Activated CD8-positive, alpha-beta T cell treated with anti-CD3 and anti-CD28 coated beads, Interleukin-2, amount 10 ng/mL, durations not matched to agents 7 days and 5 days (primary cell): ENCODE measurements at regions not wholly inside any gene's neighbourhood (a gene's known extent, or its start where the extent isn't known, plus 50 kb on each side); places are given as distances from the start of the nearest gene placed in this dataset.

Experiments used
- ATAC-seq: fragments of 150-1000 bp; cut with Tn5 transposase; one replicate; pipeline ENCODE4 v1.10.0; 2021; ENCODE audit warnings: moderate library complexity
- CTCF ChIA-PET: fragments of 350-600 bp; sonication (Branson Sonifier 250); formaldehyde crosslinking; loops from one replicate; lab custom pipeline; 2021; ENCODE audit warnings: antibody characterized with exemption; lab: Charles Lee
- POLR2A ChIA-PET: fragments of 350-600 bp; sonication (Branson Sonifier 250); formaldehyde crosslinking; loops from one replicate; lab custom pipeline; 2021; ENCODE audit warnings: antibody characterized with exemption; lab: Charles Lee
- DNase-seq: peaks from one replicate; pipeline ENCODE4 v3.0.0-alpha.2; 2020
- H3K27ac Mint-ChIP-seq: one replicate; pipeline ENCODE4 v1.8.0; 2021; ENCODE audit warnings: mild to moderate bottlenecking, mixed read lengths
- H3K27me3 Mint-ChIP-seq: one replicate; pipeline ENCODE4 v1.8.0; 2021; ENCODE audit warnings: low read depth, mixed read lengths
- H3K36me3 Mint-ChIP-seq: one replicate; pipeline ENCODE4 v1.8.0; 2021; ENCODE audit warnings: low read depth, mixed read lengths
- H3K4me1 Mint-ChIP-seq: one replicate; pipeline ENCODE4 v1.8.0; 2021; ENCODE audit warnings: low read depth, mixed read lengths
- H3K4me3 Mint-ChIP-seq: one replicate; pipeline ENCODE4 v1.8.0; 2021; ENCODE audit warnings: mild to moderate bottlenecking, mixed read lengths
- H3K9me3 Mint-ChIP-seq: one replicate; pipeline ENCODE4 v1.8.0; 2022; ENCODE audit warnings: mixed read lengths; ENCODE audit not compliant: insufficient read depth

GRCh38 chr6:91042656-91043055 lies 455.8 kb upstream of the MAP3K7 start:
- Mint-ChIP-seq H3K27ac (no peak overlapping the region), H3K4me1 (no peaks in the 10 kb centered on the region), H3K9me3 (no peaks in the 10 kb centered on the region), H3K36me3 (no peaks in the 10 kb centered on the region), H3K4me3 (no peak overlapping the region), H3K27me3 (no peaks in the 10 kb centered on the region)
- CTCF ChIA-PET, result no interaction called here
- no peak for ATAC-seq
- POLR2A ChIA-PET, result no interaction called here
- DNase-seq, result no peak

GRCh38 chr6:91033964-91034363 lies 447.1 kb upstream of the MAP3K7 start:
- H3K9me3 Mint-ChIP-seq, result no peaks in the 10 kb centered on the region
- H3K36me3 Mint-ChIP-seq, result no peaks in the 10 kb centered on the region
- H3K4me1 Mint-ChIP-seq, result no peaks in the 10 kb centered on the region
- CTCF ChIA-PET, result no interaction called here
- ATAC-seq, result no peak
- POLR2A ChIA-PET, result no interaction called here
- no peak overlapping the region for H3K27ac Mint-ChIP-seq
- DNase-seq, result no peak
- H3K4me3 Mint-ChIP-seq, result no peak overlapping the region
- no peaks in the 10 kb centered on the region for H3K27me3 Mint-ChIP-seq

GRCh38 chr6:91031581-91031980 lies 444.7 kb upstream of the MAP3K7 start:
- ChIA-PET POLR2A (no interaction called here), CTCF (no interaction called here)
- Mint-ChIP-seq H3K27ac (no peak overlapping the region), H3K9me3 (no peaks in the 10 kb centered on the region), H3K27me3 (peaks cover 2% of the 10 kb centered on the region), H3K4me1 (no peaks in the 10 kb centered on the region), H3K36me3 (no peaks in the 10 kb centered on the region), H3K4me3 (no peak overlapping the region)
- ATAC-seq (no peak), DNase-seq (no peak)

- DNase-seq (no peak), ATAC-seq (no peak)
- Mint-ChIP-seq H3K9me3 (no peaks in the 10 kb centered on the region), H3K27me3 (peaks cover 2% of the 10 kb centered on the region), H3K4me3 (no peak overlapping the region), H3K36me3 (no peaks in the 10 kb centered on the region), H3K27ac (no peak overlapping the region), H3K4me1 (no peaks in the 10 kb centered on the region)
- CTCF ChIA-PET, result interaction anchor here (0.6 kb wide), 1 partner anchor 247 kb away, joined by 4 read pairs; no protein-coding TSS in a partner anchor
- POLR2A ChIA-PET, result no interaction called here
Measured at GRCh38 chr6:91029211-91029610, 442.3 kb upstream of the MAP3K7 start.

- DNase-seq (no peak), ATAC-seq (no peak)
- Mint-ChIP-seq H3K4me1 (no peaks in the 10 kb centered on the region), H3K27ac (no peak overlapping the region), H3K4me3 (no peak overlapping the region), H3K9me3 (no peaks in the 10 kb centered on the region), H3K36me3 (no peaks in the 10 kb centered on the region), H3K27me3 (peaks cover 2% of the 10 kb centered on the region)
- POLR2A ChIA-PET, result no interaction called here
- CTCF ChIA-PET, result no interaction called here
Measured at GRCh38 chr6:91023529-91023928, 436.7 kb upstream of the MAP3K7 start.

- no peaks in the 10 kb centered on the region for H3K9me3 Mint-ChIP-seq
- DNase-seq, result no peak
- no peaks in the 10 kb centered on the region for H3K36me3 Mint-ChIP-seq
- CTCF ChIA-PET, result no interaction called here
- POLR2A ChIA-PET, result no interaction called here
- ATAC-seq, result no peak
- H3K4me3 Mint-ChIP-seq, result no peak overlapping the region
- H3K4me1 Mint-ChIP-seq, result no peaks in the 10 kb centered on the region
- no peaks in the 10 kb centered on the region for H3K27me3 Mint-ChIP-seq
- H3K27ac Mint-ChIP-seq, result no peak overlapping the region
Measured at GRCh38 chr6:91020744-91021143, 433.9 kb upstream of the MAP3K7 start.

- ChIA-PET POLR2A (no interaction called here), CTCF (no interaction called here)
- no peak for DNase-seq
- Mint-ChIP-seq H3K27ac (no peak overlapping the region), H3K4me3 (no peak overlapping the region), H3K4me1 (no peaks in the 10 kb centered on the region), H3K9me3 (no peaks in the 10 kb centered on the region), H3K36me3 (no peaks in the 10 kb centered on the region), H3K27me3 (no peaks in the 10 kb centered on the region)
- no peak for ATAC-seq
Measured at GRCh38 chr6:91018586-91018985, 431.7 kb upstream of the MAP3K7 start.

GRCh38 chr6:91013511-91013910 lies 426.6 kb upstream of the MAP3K7 start:
- CTCF ChIA-PET, result no interaction called here

GRCh38 chr6:90997076-90997475 lies 410.2 kb upstream of the MAP3K7 start:
- Mint-ChIP-seq H3K36me3 (no peaks in the 10 kb centered on the region), H3K27ac (no peak overlapping the region), H3K27me3 (no peaks in the 10 kb centered on the region), H3K9me3 (no peaks in the 10 kb centered on the region), H3K4me3 (no peak overlapping the region), H3K4me1 (no peaks in the 10 kb centered on the region)
- CTCF ChIA-PET, result no interaction called here
- POLR2A ChIA-PET, result no interaction called here
- ATAC-seq (no peak), DNase-seq (no peak)

More at GRCh38 chr6:91013511-91013910, 426.6 kb upstream of the MAP3K7 start:
- DNase-seq (no peak), ATAC-seq (no peak)
- Mint-ChIP-seq H3K4me1 (no peaks in the 10 kb centered on the region), H3K4me3 (no peak overlapping the region), H3K9me3 (no peaks in the 10 kb centered on the region), H3K27me3 (no peaks in the 10 kb centered on the region), H3K36me3 (no peaks in the 10 kb centered on the region), H3K27ac (no peak overlapping the region)
- POLR2A ChIA-PET, result no interaction called here

GRCh38 chr6:90993770-90994169 lies 406.9 kb upstream of the MAP3K7 start:
- POLR2A ChIA-PET, result no interaction called here
- CTCF ChIA-PET, result no interaction called here
- Mint-ChIP-seq H3K27me3 (no peaks in the 10 kb centered on the region), H3K4me3 (no peak overlapping the region), H3K27ac (no peak overlapping the region), H3K4me1 (no peaks in the 10 kb centered on the region), H3K36me3 (no peaks in the 10 kb centered on the region), H3K9me3 (no peaks in the 10 kb centered on the region)
- ATAC-seq (no peak), DNase-seq (no peak)

- no peaks in the 10 kb centered on the region for H3K27me3 Mint-ChIP-seq
- no peak overlapping the region for H3K4me3 Mint-ChIP-seq
- no peak for DNase-seq
- CTCF ChIA-PET, result no interaction called here
- no peak for ATAC-seq
- no peak overlapping the region for H3K27ac Mint-ChIP-seq
- POLR2A ChIA-PET, result no interaction called here
- H3K9me3 Mint-ChIP-seq, result no peaks in the 10 kb centered on the region
- H3K4me1 Mint-ChIP-seq, result no peaks in the 10 kb centered on the region
- H3K36me3 Mint-ChIP-seq, result no peaks in the 10 kb centered on the region
Measured at GRCh38 chr6:90989763-90990162, 402.9 kb upstream of the MAP3K7 start.

GRCh38 chr6:90984066-90984465 lies 397.2 kb upstream of the MAP3K7 start:
- H3K27me3 Mint-ChIP-seq, result no peaks in the 10 kb centered on the region
- no peaks in the 10 kb centered on the region for H3K4me1 Mint-ChIP-seq
- no peaks in the 10 kb centered on the region for H3K36me3 Mint-ChIP-seq
- POLR2A ChIA-PET, result no interaction called here
- no peak for ATAC-seq
- H3K27ac Mint-ChIP-seq, result no peak overlapping the region
- DNase-seq, result no peak
- CTCF ChIA-PET, result no interaction called here
- no peak overlapping the region for H3K4me3 Mint-ChIP-seq
- no peaks in the 10 kb centered on the region for H3K9me3 Mint-ChIP-seq

GRCh38 chr6:90983462-90983861 lies 396.6 kb upstream of the MAP3K7 start:
- ChIA-PET POLR2A (no interaction called here), CTCF (no interaction called here)
- no peak overlapping the region for H3K4me3 Mint-ChIP-seq
- ATAC-seq (no peak), DNase-seq (no peak)
- H3K36me3 Mint-ChIP-seq, result no peaks in the 10 kb centered on the region
- H3K27ac Mint-ChIP-seq, result no peak overlapping the region
- no peaks in the 10 kb centered on the region for H3K27me3 Mint-ChIP-seq
- H3K4me1 Mint-ChIP-seq, result no peaks in the 10 kb centered on the region
- H3K9me3 Mint-ChIP-seq, result no peaks in the 10 kb centered on the region
